ENCODE measurements at regions not wholly inside any gene's neighbourhood (a gene's known extent, or its start where the extent isn't known, plus 50 kb on each side); places are given as distances from the start of the nearest gene placed in this dataset.
A peak's percentile ranks its signal among the peaks of the same experiment; 100 is the strongest.

GRCh38 chr2:8402222-8402621 is 279.6 kb upstream of the ID2 start:
- no peak for DNase-seq

DNA sequence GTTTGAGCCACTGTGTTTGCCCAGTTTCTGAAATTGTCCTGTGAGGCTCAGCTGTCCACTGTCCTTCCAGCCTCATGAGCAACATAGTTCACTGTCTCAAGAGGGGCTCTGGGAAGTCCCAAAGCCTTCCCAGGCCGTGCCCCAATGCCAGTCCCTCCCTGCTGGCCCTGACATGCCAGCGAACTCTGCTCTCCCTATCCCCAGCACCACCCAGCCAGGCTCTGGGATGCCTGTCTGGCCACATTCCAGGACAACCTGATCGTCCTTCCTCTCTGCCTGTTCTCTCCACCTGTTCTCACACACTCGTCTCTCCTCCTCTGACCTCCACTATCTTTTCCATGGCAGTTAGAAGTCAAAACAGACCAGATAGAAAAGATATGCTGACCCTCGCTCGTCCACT is 278.0 kb upstream of the ID2 start:
- DNase-seq, result no peak

- no peak for DNase-seq
Observed at GRCh38 chr2:8405334-8405733, 276.5 kb upstream of the ID2 start.

- no peak for DNase-seq
Observed at GRCh38 chr2:8406271-8406670, 275.6 kb upstream of the ID2 start.

GRCh38 chr2:8407332-8407731 is 274.5 kb upstream of the ID2 start:
- DNase-seq, result no peak

GRCh38 chr2:8408560-8409460 is 273.0 kb upstream of the ID2 start:
- DNase-seq, result peak; percentile 76

DNA sequence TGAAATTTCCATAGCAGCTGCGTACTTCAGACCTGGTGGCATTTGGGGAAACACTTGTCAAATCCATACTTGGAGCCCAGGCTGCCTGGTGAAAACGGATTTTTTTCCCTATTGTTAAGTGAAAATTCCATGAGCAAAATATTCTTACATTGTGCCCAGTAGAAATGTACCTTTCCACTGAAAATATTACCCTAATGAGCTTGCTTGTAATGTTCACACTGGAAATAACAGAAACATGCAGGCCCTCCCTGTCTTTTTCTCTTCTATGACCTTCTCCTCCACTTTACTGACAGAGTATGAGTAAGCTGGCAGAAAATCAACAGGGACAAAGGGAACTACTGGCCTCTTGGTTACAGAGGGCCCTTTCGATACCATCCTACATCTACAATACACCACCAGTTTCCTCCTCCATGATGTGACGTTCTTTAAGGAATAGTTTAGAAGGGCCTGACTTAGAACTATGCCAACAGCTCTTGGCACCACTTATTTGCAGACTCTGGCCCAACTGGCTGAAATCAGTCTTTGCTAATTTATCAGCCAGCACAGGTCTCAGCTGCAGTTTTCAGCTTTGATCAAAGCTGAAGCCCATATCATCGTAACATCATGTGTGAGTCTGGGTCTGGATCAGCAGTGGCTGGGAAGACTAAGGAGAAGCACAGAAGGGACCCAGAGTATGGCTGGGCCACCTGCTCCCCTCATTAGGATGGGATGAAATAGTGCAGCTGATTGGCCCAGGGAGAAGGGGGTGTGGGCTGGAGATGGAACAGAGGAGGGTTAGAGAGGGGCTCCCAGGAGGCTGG is 272.2 kb upstream of the ID2 start:
- DNase-seq, result no peak

DNA sequence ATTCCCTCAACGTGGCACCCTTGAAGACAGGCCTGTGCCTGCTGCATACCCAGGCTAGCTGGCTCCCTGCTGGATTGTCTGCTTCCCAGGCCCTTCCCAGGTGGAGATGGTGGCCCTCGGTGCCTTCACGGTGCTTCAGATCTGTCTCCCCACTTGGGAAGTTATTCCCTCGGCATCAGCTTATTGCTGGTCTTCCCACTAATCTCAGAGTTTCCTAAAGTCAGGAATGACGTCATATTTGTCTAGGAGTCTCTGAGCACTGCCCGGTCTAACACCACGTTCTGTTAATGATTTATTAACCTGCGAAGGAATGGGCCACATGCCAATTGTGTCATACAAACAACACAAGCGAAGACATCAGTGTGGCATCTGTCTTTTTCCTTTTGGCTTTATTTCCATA is 269.8 kb upstream of the ID2 start:
- no peak for DNase-seq

DNA sequence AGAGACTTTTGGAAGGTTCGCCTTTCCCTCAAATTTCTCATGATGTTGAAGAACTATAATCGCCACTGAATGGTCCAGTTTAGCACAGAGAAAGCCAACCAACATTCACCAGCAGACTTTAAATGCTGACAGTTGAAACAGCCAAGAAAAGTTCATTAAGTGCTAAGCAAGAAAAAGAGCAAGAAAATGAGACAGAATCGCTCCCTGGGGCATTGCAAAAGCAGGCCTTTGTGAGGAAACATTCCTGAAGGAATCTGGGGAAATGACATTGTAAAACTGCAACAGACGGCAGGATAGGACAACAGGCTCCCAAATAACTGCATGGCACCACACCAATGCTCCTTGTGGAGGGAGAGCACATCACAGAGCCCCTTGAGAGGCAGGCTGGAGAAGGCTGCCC is 269.3 kb upstream of the ID2 start:
- DNase-seq, result no peak

DNA sequence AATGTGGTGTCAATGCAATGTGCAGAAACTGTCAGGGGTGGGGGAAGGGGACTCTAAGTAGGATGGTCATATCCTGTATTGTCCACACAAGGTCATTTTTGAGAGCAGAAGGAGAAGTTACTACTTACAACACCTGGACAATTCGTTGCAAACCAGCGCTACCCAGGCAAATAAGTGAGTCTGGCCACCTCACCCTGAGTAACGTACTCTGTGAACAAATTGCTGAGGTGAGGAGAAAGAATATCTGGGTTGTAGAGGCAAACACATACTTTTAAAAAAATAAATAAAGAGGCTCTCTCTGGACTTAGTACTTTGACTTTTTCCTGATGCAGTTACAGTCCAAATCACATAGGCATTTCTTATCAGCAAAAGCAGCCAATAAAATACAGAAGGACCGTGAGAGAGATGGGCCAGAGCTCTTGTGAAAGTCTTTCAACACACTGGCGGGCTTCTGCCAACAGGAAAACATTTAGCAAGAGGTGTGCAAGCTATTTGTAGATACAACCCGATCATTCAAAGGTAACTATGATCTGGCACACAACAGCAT is 268.2 kb upstream of the ID2 start:
- no peak for DNase-seq

GRCh38 chr2:8414946-8415879 is 266.6 kb upstream of the ID2 start:
- DNase-seq, result no peak

- no peak for DNase-seq
Observed at GRCh38 chr2:8416001-8416571, 265.8 kb upstream of the ID2 start.

DNA sequence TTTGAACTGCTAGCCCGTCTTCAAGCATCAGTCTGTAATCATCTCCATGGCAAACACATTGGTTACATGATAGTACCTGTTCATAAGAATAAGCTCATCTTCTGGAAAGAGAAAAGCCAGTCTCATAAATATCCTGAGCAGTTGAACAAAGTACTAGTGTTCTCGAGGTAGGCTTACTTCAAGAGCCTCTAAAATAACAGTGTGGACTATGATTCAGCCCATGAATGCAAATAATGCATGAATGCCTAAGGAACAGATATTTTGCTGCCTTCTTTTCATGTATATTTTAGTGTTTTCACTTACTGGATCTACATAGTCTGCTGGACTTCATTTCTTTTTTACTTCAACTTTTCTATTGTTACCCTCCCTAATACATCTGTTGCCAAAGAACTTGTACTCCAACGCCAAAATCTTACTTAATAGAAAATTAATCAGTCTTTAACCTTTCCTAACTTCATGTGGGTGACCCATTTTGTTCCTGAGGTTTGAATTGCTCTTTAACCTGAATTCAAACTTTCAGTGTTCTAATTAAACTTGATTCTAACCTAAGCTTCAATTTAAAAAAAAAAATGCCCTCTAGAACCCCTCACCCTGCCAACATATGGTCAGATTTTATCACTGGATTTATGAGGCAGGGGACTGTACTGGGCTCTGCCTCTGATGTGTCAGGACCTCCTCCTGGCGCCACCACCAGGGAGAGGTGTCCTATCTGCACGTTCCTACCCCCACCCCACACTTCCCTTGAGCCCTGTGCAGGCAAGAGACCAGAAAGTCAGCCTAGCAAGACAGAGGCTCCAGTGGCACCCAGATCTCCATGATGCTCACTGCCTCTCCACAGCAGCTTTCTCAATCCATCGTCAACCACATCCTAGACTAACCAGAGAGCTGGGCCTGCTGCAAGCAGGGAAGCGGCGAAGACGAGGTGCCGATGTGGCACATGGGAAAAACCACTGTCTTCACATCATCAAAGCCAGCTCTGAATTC is 264.7 kb upstream of the ID2 start:
- no peak for DNase-seq

DNA sequence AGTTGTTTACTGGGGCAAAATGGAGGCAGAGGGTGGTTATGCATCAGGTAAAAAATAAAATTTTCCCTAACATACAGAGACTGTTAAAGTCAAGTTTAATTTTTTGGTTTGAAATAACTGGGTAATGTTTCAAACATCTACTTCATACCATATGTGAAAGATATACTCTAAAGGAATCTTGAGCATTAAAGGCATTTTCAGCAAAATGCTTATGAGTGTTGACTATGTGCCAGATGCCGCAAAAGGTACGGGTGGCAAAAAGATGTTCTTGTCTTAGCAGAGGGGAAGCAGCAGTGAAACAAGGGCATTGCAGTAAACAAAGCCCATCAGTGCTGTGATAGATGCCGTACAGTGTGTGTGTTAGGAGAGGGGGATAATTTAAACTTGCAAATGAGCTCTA is 263.1 kb upstream of the ID2 start:
- no peak for DNase-seq

DNA sequence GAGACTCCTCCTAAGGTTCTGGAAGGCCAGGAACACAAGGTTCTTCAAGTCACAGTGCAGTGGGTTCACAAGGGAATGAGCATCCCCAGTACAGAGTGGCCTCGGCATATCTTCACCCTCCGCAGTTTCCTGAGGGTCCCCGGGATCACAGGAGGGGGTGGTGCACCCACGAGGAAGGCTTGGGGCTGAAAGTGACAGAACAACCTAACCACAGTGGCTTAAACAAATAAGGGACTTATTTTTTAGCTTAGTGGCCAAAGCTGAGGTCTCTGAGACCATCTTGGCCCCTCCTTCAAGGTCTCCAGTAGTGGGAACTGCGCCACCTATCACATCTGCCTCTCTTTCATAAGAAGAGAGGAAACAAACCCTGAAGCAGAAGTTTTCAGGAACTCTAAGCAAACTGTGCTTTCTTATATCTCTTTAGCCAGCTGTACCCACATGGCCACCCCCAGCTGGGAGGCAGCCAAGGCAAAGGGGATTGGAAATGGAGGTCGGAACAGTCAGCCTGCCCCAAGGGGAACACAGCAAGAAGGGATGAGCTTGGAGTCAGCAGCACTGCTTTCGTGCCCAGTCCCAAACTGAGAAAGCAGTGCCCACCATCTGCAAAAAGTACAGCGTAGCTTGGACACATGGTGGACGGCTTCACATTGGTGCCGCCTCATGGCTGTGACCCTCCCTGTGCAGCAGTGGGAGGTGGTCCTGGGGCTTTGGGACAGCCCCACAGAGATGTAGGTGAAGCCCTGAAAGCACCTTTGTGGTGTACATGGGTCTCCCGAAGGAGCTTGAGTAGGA is 260.0 kb upstream of the ID2 start:
- DNase-seq, result no peak

- no peak for DNase-seq
Observed at GRCh38 chr2:8422450-8422800, 259.4 kb upstream of the ID2 start.

DNA sequence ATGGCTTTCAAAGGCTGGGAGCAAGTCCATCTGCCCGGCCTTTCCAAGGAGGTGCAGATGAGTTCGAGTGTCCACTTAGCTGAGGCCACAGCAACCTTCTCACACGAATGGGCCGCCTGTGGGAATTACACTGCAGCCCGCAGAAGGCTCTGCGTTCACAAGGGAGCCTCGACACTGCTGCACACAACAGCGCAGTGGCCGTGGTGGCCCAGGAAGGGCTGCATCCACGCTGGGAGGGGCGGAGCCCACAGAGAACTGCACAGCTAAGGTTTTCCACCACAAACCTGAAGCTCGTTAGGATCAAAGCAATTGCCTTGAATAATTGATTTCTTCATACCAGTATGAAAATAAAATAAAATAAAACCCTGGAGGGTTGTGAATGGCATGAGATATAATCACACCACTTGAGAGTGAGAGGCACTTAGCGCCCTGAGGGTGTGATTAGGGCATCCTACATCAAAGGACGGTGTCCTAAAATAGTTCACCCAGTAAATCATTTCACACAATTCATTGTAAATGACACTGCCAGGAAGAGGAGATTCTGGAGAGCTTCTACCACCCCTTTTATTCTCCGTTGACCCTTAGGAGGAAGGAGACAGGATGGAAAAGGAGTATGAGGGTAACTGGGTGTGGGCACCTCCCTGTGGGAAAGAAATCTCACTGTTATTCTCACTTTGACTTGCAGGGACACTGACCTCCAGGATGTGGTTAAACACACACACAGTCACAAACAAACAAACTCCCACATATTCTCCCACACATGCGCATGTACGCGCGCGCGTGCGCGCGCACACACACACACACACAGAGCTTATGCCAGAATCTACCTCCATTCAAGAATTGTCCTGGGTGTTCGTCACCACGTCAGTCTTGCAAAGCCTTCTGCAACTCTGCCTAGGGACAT is 256.6 kb upstream of the ID2 start:
- DNase-seq, result peak; percentile 15

DNA sequence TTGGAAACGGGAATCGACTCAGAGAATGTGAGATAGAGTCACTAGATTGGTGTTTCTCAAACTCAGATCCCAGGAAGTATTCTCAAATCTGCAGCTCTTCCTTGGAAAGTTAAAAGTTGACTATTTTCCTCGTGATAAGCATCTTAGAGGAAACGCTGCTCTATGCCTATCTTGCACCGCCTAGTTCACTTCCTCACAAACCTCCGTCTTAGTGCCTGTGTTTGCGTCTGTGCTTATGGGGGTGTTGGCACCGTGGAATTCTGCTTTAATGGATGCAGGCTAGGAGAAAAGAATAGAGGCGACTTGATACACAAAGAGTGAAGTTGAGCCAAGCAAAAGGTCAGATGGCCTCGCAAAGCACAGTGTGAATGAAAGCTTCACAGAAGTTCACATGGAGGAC is 255.3 kb upstream of the ID2 start:
- DNase-seq, result no peak

- no peak for DNase-seq
Observed at GRCh38 chr2:8427211-8427610, 254.6 kb upstream of the ID2 start.
